ENCODE measurements at regions not wholly inside any gene's neighbourhood (a gene's known extent, or its start where the extent isn't known, plus 50 kb on each side); places are given as distances from the start of the nearest gene placed in this dataset.
A peak's percentile ranks its signal among the peaks of the same experiment; 100 is the strongest.

DNA sequence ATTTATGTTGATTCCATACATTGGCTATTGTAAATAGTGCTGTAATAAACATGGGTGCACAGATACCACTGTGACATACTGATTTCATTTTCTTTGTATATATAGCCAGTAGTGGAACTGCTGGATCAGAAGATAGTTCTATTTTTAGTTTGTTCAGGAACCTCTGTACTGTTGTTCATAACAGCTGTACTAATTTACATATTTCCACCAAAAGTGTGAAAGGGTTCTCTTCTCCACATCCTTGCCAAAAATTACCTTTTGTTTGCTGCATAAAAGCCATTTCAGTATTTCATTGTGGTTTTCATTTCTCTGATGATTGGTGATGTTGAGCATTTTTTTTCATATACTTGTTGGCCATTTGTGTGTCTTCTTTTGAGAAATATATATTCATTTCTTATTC, 1962.1 kb downstream of the PCDH9 start:
- Histone ChIP-seq H3K27ac (ENCODE audit: insufficient read depth in 1 of 2, low read depth in 1 of 2, low read length in 2 of 2, poor library complexity in 1 of 2, severe bottlenecking in 2 of 2) (no peak overlapping the region), H3K4me1 (ENCODE audit: control extremely low read depth in 1 of 4, control insufficient read depth in 4 of 4, insufficient read depth in 4 of 4, low read length in 3 of 4) (no peaks in the 10 kb centered on the region), H3K9me3 (ENCODE audit: control extremely low read depth in 1 of 5, control insufficient read depth in 4 of 5, insufficient read depth in 2 of 5, low read depth in 1 of 5, low read length in 4 of 5) (no peaks in the 10 kb centered on the region), H3K27me3 (replicated peaks in 2 of 5; ENCODE audit: control insufficient read depth in 4 of 5, insufficient read depth in 5 of 5, low read length in 4 of 5) (no peaks in the 10 kb centered on the region), H3K36me3 (ENCODE audit: control insufficient read depth in 4 of 4, insufficient read depth in 4 of 4, low read length in 3 of 4) (no peaks in the 10 kb centered on the region), H3K4me3 (ENCODE audit: control insufficient read depth in 1 of 7, extremely low read depth in 1 of 7, insufficient read depth in 4 of 7, low read depth in 2 of 7, low read length in 6 of 7) (no peak overlapping the region)
- ChIA-PET POLR2A (no interaction called here), CTCF (no interaction called here)
- no peak for DNase-seq

DNA sequence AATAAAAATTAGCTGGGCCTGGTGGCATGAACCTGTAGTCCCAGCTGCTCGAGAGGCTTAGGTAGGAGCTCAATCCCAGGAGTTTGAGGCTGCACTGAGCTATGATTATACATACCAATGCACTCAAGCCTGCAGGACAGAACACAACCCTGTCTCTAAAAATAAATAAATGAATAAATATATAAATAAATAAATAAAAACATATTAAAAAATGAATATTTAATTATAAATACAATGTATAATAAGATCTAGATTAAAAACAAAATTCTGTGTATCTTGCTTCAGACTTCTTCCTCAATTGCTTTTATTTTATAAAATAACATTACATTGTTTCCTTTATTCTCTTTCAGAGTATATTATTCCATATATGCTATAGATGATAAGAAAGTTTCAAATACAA, 1964.1 kb downstream of the PCDH9 start:
- DNase-seq: no peak
- WGBS (ENCODE audit: insufficient coverage): no CpG with 5 or more reads among the region's 1 CpG
- ChIA-PET POLR2A (no interaction called here), CTCF (no interaction called here)
- no peaks in the 10 kb centered on the region for H3K9me3 ChIP-seq (ENCODE audit: control extremely low read depth in 1 of 5, control insufficient read depth in 4 of 5, insufficient read depth in 2 of 5, low read depth in 1 of 5, low read length in 4 of 5)
- H3K4me3 ChIP-seq (ENCODE audit: control insufficient read depth in 1 of 7, extremely low read depth in 1 of 7, insufficient read depth in 4 of 7, low read depth in 2 of 7, low read length in 6 of 7): no peak overlapping the region
- H3K4me1 ChIP-seq (ENCODE audit: control extremely low read depth in 1 of 4, control insufficient read depth in 4 of 4, insufficient read depth in 4 of 4, low read length in 3 of 4): peaks cover 3 to 8% (median 6%) of the 10 kb centered on the region in 4 experiments
- no peaks in the 10 kb centered on the region for H3K27me3 ChIP-seq (replicated peaks in 2 of 5; ENCODE audit: control insufficient read depth in 4 of 5, insufficient read depth in 5 of 5, low read length in 4 of 5)
- no peak overlapping the region for H3K27ac ChIP-seq (ENCODE audit: insufficient read depth in 1 of 2, low read depth in 1 of 2, low read length in 2 of 2, poor library complexity in 1 of 2, severe bottlenecking in 2 of 2)
- H3K36me3 ChIP-seq (ENCODE audit: control insufficient read depth in 4 of 4, insufficient read depth in 4 of 4, low read length in 3 of 4): no peaks in the 10 kb centered on the region

DNA sequence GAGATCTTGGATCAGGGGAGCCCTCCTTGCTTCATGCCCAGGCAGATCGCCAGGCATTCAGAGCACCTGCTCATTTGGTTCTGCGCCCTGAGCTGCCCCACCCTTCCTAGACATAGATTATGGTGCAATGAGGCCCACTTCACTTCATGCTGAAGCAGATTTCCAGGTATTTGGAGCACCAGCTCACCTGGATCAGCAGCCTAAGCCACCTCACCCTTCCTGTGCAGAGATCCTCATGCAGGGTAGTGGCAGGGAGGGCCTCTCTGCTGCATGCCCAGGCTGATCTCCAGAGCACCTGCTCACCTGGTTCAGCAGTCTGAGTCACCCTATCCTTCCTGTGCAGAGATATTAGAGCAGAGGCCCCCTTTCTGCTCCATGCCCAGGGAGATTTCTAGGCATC, 1966.1 kb downstream of the PCDH9 start:
- no peak for DNase-seq
- POLR2A ChIA-PET: no interaction called here

DNA sequence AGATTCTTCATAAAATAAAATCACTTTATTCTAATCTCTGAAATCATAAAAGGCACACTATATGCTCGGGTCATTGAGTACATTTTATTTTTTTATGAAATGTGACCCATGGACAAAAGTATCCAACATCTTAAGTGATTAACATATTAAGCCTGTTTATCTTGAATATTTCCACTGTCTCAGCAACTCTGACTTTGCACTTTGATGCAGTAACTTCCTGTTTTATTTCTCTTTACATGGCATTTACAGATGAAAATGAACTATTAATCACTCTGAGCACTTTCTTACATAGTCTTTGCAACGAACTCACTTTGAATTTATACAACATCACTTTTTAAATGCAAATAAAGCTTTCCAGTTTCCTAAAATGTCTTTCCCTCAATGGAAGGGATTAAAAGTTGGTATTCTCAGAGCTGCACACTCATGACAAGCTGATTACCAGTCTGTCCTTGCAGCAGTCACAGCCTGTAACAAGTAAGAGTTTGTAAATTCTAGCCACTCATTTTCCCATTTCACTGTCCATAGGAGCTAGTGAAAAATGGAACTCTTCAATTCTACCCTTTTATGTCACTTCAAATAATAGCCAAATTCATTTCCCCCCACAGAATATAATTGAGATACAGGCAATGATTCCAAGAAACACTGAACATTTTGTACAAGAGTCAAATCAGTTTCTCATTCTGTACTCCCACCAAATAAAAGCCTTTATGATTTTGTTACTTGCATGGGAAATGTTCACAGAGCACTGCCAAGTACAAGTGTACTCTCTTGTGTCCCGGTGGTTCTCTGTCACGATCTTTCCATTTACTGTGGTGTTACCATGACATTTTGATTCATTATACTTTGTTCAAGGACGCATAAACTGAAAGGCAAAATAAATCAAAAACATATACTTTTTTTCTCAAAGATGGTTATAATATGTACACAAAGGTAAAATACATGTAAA, 1968.9 kb downstream of the PCDH9 start:
- POLR2A ChIA-PET: no interaction called here
- no peaks in the 10 kb centered on the region for H3K27me3 ChIP-seq (replicated peaks in 2 of 5; ENCODE audit: control insufficient read depth in 4 of 5, insufficient read depth in 5 of 5, low read length in 4 of 5)
- CTCF ChIA-PET: no interaction called here
- peak overlapping the region in 6 of 7 experiments; percentile 38 to 71 (median 54) for H3K4me3 ChIP-seq (ENCODE audit: control insufficient read depth in 1 of 7, extremely low read depth in 1 of 7, insufficient read depth in 4 of 7, low read depth in 2 of 7, low read length in 6 of 7)
- WGBS (ENCODE audit: insufficient coverage): 20% methylated on average over 2 of the region's 5 CpGs
- H3K4me1 ChIP-seq (ENCODE audit: control extremely low read depth in 1 of 4, control insufficient read depth in 4 of 4, insufficient read depth in 4 of 4, low read length in 3 of 4): peaks cover 3 to 10% (median 9%) of the 10 kb centered on the region in 4 experiments
- DNase-seq: peak; percentile 42 to 85 (median 77)
- peak overlapping the region; percentile 58 to 76 for H3K27ac ChIP-seq (ENCODE audit: insufficient read depth in 1 of 2, low read depth in 1 of 2, low read length in 2 of 2, poor library complexity in 1 of 2, severe bottlenecking in 2 of 2)
- no peaks in the 10 kb centered on the region for H3K36me3 ChIP-seq (ENCODE audit: control insufficient read depth in 4 of 4, insufficient read depth in 4 of 4, low read length in 3 of 4)
- no peaks in the 10 kb centered on the region for H3K9me3 ChIP-seq (ENCODE audit: control extremely low read depth in 1 of 5, control insufficient read depth in 4 of 5, insufficient read depth in 2 of 5, low read depth in 1 of 5, low read length in 4 of 5)

More for the DNA sequence above, 1966.1 kb downstream of the PCDH9 start:
- CTCF ChIA-PET: no interaction called here
- H3K9me3 ChIP-seq (ENCODE audit: control extremely low read depth in 1 of 5, control insufficient read depth in 4 of 5, insufficient read depth in 2 of 5, low read depth in 1 of 5, low read length in 4 of 5): no peaks in the 10 kb centered on the region
- H3K27me3 ChIP-seq (replicated peaks in 2 of 5; ENCODE audit: control insufficient read depth in 4 of 5, insufficient read depth in 5 of 5, low read length in 4 of 5): no peaks in the 10 kb centered on the region
- no peaks in the 10 kb centered on the region for H3K36me3 ChIP-seq (ENCODE audit: control insufficient read depth in 4 of 4, insufficient read depth in 4 of 4, low read length in 3 of 4)
- no peak overlapping the region for H3K27ac ChIP-seq (ENCODE audit: insufficient read depth in 1 of 2, low read depth in 1 of 2, low read length in 2 of 2, poor library complexity in 1 of 2, severe bottlenecking in 2 of 2)
- peaks cover 3 to 10% (median 9%) of the 10 kb centered on the region in 4 experiments for H3K4me1 ChIP-seq (ENCODE audit: control extremely low read depth in 1 of 4, control insufficient read depth in 4 of 4, insufficient read depth in 4 of 4, low read length in 3 of 4)
- WGBS (ENCODE audit: insufficient coverage): 100% methylated on average over 2 of the region's 2 CpGs
- no peak overlapping the region for H3K4me3 ChIP-seq (ENCODE audit: control insufficient read depth in 1 of 7, extremely low read depth in 1 of 7, insufficient read depth in 4 of 7, low read depth in 2 of 7, low read length in 6 of 7)

DNA sequence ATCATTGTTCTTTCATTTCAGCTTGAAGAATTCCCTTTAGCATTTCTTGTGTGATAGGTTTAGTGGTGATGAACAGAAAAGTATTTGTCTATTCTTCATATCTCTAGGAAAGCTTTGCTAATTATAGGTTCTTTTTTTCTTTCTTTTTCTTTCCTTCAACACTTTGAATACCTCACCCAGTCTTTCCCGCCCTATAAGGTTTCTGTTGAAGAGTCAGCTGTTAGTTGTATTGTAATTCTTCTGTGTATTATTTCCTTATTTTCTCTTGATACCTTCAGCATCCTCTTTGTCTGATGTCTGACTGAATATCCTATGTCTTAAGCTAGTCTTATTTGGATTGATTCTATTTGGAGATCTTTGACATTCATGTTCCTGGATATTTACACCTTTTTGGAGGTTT, 1989.4 kb downstream of the PCDH9 start:
- H3K27me3 ChIP-seq (replicated peaks in 2 of 5; ENCODE audit: control insufficient read depth in 4 of 5, insufficient read depth in 5 of 5, low read length in 4 of 5): no peaks in the 10 kb centered on the region
- ChIA-PET POLR2A (interaction anchor here (0.7 kb wide), 1 partner anchor 9 kb away, joined by 3 read pairs; no protein-coding TSS in a partner anchor), CTCF (interaction anchor here (1.1 kb wide), 1 partner anchor 11 kb away, joined by 4 read pairs; no protein-coding TSS in a partner anchor)
- no CpG with 5 or more reads among the region's 1 CpG for WGBS (ENCODE audit: insufficient coverage)
- H3K4me1 ChIP-seq (ENCODE audit: control extremely low read depth in 1 of 4, control insufficient read depth in 4 of 4, insufficient read depth in 4 of 4, low read length in 3 of 4): peaks cover 0 to 4% (median 0%) of the 10 kb centered on the region in 4 experiments
- no peaks in the 10 kb centered on the region for H3K36me3 ChIP-seq (ENCODE audit: control insufficient read depth in 4 of 4, insufficient read depth in 4 of 4, low read length in 3 of 4)
- DNase-seq: no peak
- no peak overlapping the region for H3K4me3 ChIP-seq (ENCODE audit: control insufficient read depth in 1 of 7, extremely low read depth in 1 of 7, insufficient read depth in 4 of 7, low read depth in 2 of 7, low read length in 6 of 7)
- H3K9me3 ChIP-seq (ENCODE audit: control extremely low read depth in 1 of 5, control insufficient read depth in 4 of 5, insufficient read depth in 2 of 5, low read depth in 1 of 5, low read length in 4 of 5): peaks cover 0 to 9% (median 0%) of the 10 kb centered on the region in 5 experiments
- H3K27ac ChIP-seq (ENCODE audit: insufficient read depth in 1 of 2, low read depth in 1 of 2, low read length in 2 of 2, poor library complexity in 1 of 2, severe bottlenecking in 2 of 2): no peak overlapping the region

DNA sequence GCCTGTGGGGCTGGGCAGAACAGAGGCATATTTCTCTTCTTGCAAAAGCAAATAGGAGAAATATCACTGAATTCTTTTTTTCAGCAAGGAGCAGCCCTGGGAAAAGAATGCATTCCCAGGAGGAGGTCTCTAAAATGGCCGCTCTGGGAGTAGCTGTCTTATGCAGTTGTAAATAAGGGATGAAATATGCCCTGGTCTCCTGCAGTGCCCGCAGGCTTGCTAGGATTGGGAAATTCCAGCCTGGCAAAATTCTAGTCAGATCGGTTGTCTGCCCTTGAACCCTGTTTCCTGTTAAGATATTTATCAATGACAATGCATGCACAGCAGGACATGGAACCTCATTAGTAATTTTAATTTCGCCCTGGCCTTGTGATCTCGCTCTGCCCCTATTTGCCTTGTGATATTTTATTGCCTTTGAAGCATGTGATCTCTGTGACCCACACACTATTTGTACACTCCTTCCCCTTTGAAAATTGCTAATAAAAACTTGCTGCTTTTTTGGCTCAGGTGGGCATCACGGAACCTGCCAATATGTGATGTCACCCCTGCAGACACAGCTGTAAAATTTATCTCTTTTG, 1993.2 kb downstream of the PCDH9 start:
- H3K27ac ChIP-seq (ENCODE audit: insufficient read depth in 1 of 2, low read depth in 1 of 2, low read length in 2 of 2, poor library complexity in 1 of 2, severe bottlenecking in 2 of 2): no peak overlapping the region
- H3K36me3 ChIP-seq (ENCODE audit: control insufficient read depth in 4 of 4, insufficient read depth in 4 of 4, low read length in 3 of 4): no peaks in the 10 kb centered on the region
- no peak for DNase-seq
- no peaks in the 10 kb centered on the region for H3K27me3 ChIP-seq (replicated peaks in 2 of 5; ENCODE audit: control insufficient read depth in 4 of 5, insufficient read depth in 5 of 5, low read length in 4 of 5)
- peaks cover 0 to 9% (median 0%) of the 10 kb centered on the region in 5 experiments for H3K9me3 ChIP-seq (ENCODE audit: control extremely low read depth in 1 of 5, control insufficient read depth in 4 of 5, insufficient read depth in 2 of 5, low read depth in 1 of 5, low read length in 4 of 5)
- ChIA-PET CTCF (no interaction called here), POLR2A (no interaction called here)
- no peak overlapping the region for H3K4me3 ChIP-seq (ENCODE audit: control insufficient read depth in 1 of 7, extremely low read depth in 1 of 7, insufficient read depth in 4 of 7, low read depth in 2 of 7, low read length in 6 of 7)
- H3K4me1 ChIP-seq (ENCODE audit: control extremely low read depth in 1 of 4, control insufficient read depth in 4 of 4, insufficient read depth in 4 of 4, low read length in 3 of 4): peaks cover 0 to 4% (median 0%) of the 10 kb centered on the region in 4 experiments
- WGBS (ENCODE audit: insufficient coverage): 97% methylated on average over 3 of the region's 6 CpGs

DNA sequence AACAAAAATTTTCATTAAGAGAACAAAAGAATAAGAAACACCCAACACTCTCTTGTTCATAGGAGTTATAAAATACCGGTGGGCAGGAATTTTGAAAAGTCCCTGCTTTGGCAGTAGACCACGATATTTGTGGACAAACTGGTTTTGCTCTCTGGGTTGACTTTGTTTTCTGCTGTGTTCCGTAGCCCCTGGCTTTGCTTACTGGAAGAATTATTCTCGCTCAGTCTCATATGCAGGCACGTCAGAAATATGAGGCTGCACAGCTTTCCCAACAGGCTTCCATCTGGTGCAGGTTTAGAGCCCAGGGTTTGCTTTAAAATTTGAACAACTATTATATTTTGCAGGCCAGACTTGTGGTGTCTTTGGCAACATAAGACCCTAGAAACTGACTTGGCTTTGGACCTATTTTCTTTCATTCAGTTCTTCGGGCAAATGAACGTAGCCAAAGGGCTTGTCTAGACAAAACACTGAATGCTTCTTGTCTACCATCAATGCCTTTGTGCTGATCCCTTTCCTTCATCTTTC, 2012.6 kb downstream of the PCDH9 start:
- no peak for DNase-seq

More for the DNA sequence above, 2012.6 kb downstream of the PCDH9 start:
- POLR2A ChIA-PET: no interaction called here
- no peaks in the 10 kb centered on the region for H3K4me1 ChIP-seq (ENCODE audit: control extremely low read depth in 1 of 4, control insufficient read depth in 4 of 4, insufficient read depth in 4 of 4, low read length in 3 of 4)
- no peaks in the 10 kb centered on the region for H3K36me3 ChIP-seq (ENCODE audit: control insufficient read depth in 4 of 4, insufficient read depth in 4 of 4, low read length in 3 of 4)
- no peak overlapping the region for H3K4me3 ChIP-seq (ENCODE audit: control insufficient read depth in 1 of 7, extremely low read depth in 1 of 7, insufficient read depth in 4 of 7, low read depth in 2 of 7, low read length in 6 of 7)
- CTCF ChIA-PET: no interaction called here
- H3K27ac ChIP-seq (ENCODE audit: insufficient read depth in 1 of 2, low read depth in 1 of 2, low read length in 2 of 2, poor library complexity in 1 of 2, severe bottlenecking in 2 of 2): no peak overlapping the region
- H3K9me3 ChIP-seq (ENCODE audit: control extremely low read depth in 1 of 5, control insufficient read depth in 4 of 5, insufficient read depth in 2 of 5, low read depth in 1 of 5, low read length in 4 of 5): no peaks in the 10 kb centered on the region
- no peaks in the 10 kb centered on the region for H3K27me3 ChIP-seq (replicated peaks in 2 of 5; ENCODE audit: control insufficient read depth in 4 of 5, insufficient read depth in 5 of 5, low read length in 4 of 5)
- WGBS (ENCODE audit: insufficient coverage): 96% methylated on average over 7 of the region's 7 CpGs
